ENCODE measurements at regions not wholly inside any gene's neighbourhood (a gene's known extent, or its start where the extent isn't known, plus 50 kb on each side); places are given as distances from the start of the nearest gene placed in this dataset.

- TF ChIP-seq, protein P1, sequence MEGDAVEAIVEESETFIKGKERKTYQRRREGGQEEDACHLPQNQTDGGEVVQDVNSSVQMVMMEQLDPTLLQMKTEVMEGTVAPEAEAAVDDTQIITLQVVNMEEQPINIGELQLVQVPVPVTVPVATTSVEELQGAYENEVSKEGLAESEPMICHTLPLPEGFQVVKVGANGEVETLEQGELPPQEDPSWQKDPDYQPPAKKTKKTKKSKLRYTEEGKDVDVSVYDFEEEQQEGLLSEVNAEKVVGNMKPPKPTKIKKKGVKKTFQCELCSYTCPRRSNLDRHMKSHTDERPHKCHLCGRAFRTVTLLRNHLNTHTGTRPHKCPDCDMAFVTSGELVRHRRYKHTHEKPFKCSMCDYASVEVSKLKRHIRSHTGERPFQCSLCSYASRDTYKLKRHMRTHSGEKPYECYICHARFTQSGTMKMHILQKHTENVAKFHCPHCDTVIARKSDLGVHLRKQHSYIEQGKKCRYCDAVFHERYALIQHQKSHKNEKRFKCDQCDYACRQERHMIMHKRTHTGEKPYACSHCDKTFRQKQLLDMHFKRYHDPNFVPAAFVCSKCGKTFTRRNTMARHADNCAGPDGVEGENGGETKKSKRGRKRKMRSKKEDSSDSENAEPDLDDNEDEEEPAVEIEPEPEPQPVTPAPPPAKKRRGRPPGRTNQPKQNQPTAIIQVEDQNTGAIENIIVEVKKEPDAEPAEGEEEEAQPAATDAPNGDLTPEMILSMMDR (conservative IDR thresholded peaks at IDR 0.05; ENCODE audit: low read depth, low read length) = no peak
- TF ChIP-seq EZH2 (IDR thresholded peaks at IDR 0.05; ENCODE audit: borderline replicate concordance, low read depth, low read length, poor library complexity, severe bottlenecking) = no peak
Measured at GRCh38 chr2:136212426-136213378, 94.8 kb upstream of the CXCR4 start.
